ENCODE measurements at regions not wholly inside any gene's neighbourhood (a gene's known extent, or its start where the extent isn't known, plus 50 kb on each side); places are given as distances from the start of the nearest gene placed in this dataset.

GRCh38 chr5:8239646-8240045 is 370.7 kb downstream of the MTRR start:
- TF ChIP-seq CTCF (IDR thresholded peaks at IDR 0.05; ENCODE audit: insufficient read depth, low read length, poor library complexity, severe bottlenecking) = no peak
- TF ChIP-seq EZH2phosphoT487 (conservative IDR thresholded peaks at IDR 0.05; ENCODE audit: low read length) = no peak
